Loucy (cell line): ENCODE measurements at regions not wholly inside any gene's neighbourhood (a gene's known extent, or its start where the extent isn't known, plus 50 kb on each side); places are given as distances from the start of the nearest gene placed in this dataset.

ENCODE experiments used
- H2AFZ ChIP-seq: fragments of 200-600 bp; sonication (generic); 2 replicates; pipeline ENCODE4 v1.6.0; 2016; ENCODE audit warnings: antibody characterized with exemption, mild to moderate bottlenecking, low read length, moderate library complexity
- H3F3A ChIP-seq: fragments of 200-600 bp; 2 replicates; pipeline ENCODE4 v1.6.0; 2016; ENCODE audit warnings: antibody characterized with exemption, low read depth, mild to moderate bottlenecking
- H3K27me3 ChIP-seq: fragments of 200-600 bp; sonication (generic); 2 replicates; pipeline ENCODE4 v1.6.1; 2014; ENCODE audit warnings: low read length, mild to moderate bottlenecking; ENCODE audit not compliant: insufficient read depth, poor library complexity, severe bottlenecking
- H3K36me3 ChIP-seq: fragments of 200-600 bp; sonication (generic); 2 replicates; pipeline ENCODE4 v1.6.1; 2016; ENCODE audit warnings: low read length; ENCODE audit not compliant: insufficient read depth
- H3K4me1 ChIP-seq: fragments of 200-600 bp; sonication (generic); 2 replicates; pipeline ENCODE4 v1.5.1; 2014; ENCODE audit warnings: low read length, mild to moderate bottlenecking; ENCODE audit not compliant: insufficient read depth, poor library complexity, severe bottlenecking
- H3K4me2 ChIP-seq: fragments of 200-600 bp; sonication (generic); 2 replicates; pipeline ENCODE4 v1.6.0; 2014; ENCODE audit warnings: antibody characterized with exemption, low read length, low read depth, mild to moderate bottlenecking; ENCODE audit not compliant: poor library complexity, severe bottlenecking
- H3K4me3 ChIP-seq: fragments of 200-600 bp; sonication (generic); 2 replicates; pipeline ENCODE4 v1.5.1; 2014; ENCODE audit warnings: low read length, mild to moderate bottlenecking, mixed read lengths; ENCODE audit not compliant: poor library complexity, severe bottlenecking
- H3K79me2 ChIP-seq: fragments of 200-600 bp; sonication (generic); 2 replicates; pipeline ENCODE4 v1.6.1; 2014; ENCODE audit warnings: low read length; ENCODE audit not compliant: insufficient read depth
- H3K9ac ChIP-seq: fragments of 200-600 bp; sonication (generic); 2 replicates; pipeline ENCODE4 v1.6.0; 2014; ENCODE audit warnings: mild to moderate bottlenecking, low read depth, low read length, moderate library complexity; ENCODE audit not compliant: poor library complexity, severe bottlenecking
- H3K9me2 ChIP-seq: fragments of 200-600 bp; sonication (generic); replicated peaks from 2 replicates; pipeline ENCODE4 v1.6.1; 2016; ENCODE audit warnings: low read depth, low read length, mixed read lengths
- H3K9me3 ChIP-seq: fragments of 200-600 bp; sonication (generic); 2 replicates; pipeline ENCODE4 v1.6.1; 2014; ENCODE audit warnings: mild to moderate bottlenecking, antibody characterized with exemption, low read length, low read depth; ENCODE audit not compliant: insufficient read depth
- H4K20me1 ChIP-seq: fragments of 200-600 bp; sonication (generic); 2 replicates; pipeline ENCODE4 v1.6.0; 2014; ENCODE audit warnings: antibody characterized with exemption, low read length, mild to moderate bottlenecking; ENCODE audit not compliant: insufficient read depth, poor library complexity, severe bottlenecking
- CTCF ChIP-seq: fragments of 200-600 bp; sonication (generic); conservative IDR thresholded peaks from 2 replicates; pipeline ENCODE4 v1.5.1; 2014; ENCODE audit warnings: mild to moderate bottlenecking, antibody characterized with exemption, low read length
- EZH2phosphoT487 ChIP-seq: fragments of 200-600 bp; IDR thresholded peaks from 2 replicates; pipeline ENCODE4 v1.6.1; 2018; ENCODE audit warnings: antibody characterized with exemption, mild to moderate bottlenecking, moderate library complexity, borderline replicate concordance

GRCh38 chr11:36933481-36933880 lies 335.4 kb upstream of the RAG2 start:
- TF ChIP-seq CTCF: no peak
- no peak for TF ChIP-seq EZH2phosphoT487
- H3K79me2 ChIP-seq: no peaks in the 10 kb centered on the region
- H3K4me1 ChIP-seq: no peaks in the 10 kb centered on the region
- H4K20me1 ChIP-seq: no peaks in the 10 kb centered on the region
- H3K27me3 ChIP-seq: no peaks in the 10 kb centered on the region
- no peak overlapping the region for H2AFZ ChIP-seq
- no peak overlapping the region for H3K4me2 ChIP-seq
- H3K9me2 ChIP-seq: no peaks in the 10 kb centered on the region
- no peaks in the 10 kb centered on the region for H3F3A ChIP-seq
- no peak overlapping the region for H3K4me3 ChIP-seq
- no peaks in the 10 kb centered on the region for H3K36me3 ChIP-seq
- no peaks in the 10 kb centered on the region for H3K9me3 ChIP-seq
- H3K9ac ChIP-seq: no peak overlapping the region

GRCh38 chr11:36931139-36931538 lies 333.1 kb upstream of the RAG2 start:
- Histone ChIP-seq H3K79me2 (no peaks in the 10 kb centered on the region), H3K4me1 (no peaks in the 10 kb centered on the region), H3F3A (no peaks in the 10 kb centered on the region), H3K9me2 (no peaks in the 10 kb centered on the region), H3K27me3 (no peaks in the 10 kb centered on the region), H2AFZ (no peak overlapping the region), H3K36me3 (no peaks in the 10 kb centered on the region), H3K9ac (no peak overlapping the region), H4K20me1 (no peaks in the 10 kb centered on the region), H3K9me3 (no peaks in the 10 kb centered on the region), H3K4me3 (no peak overlapping the region), H3K4me2 (no peak overlapping the region)
- no peak for TF ChIP-seq EZH2phosphoT487

- no peak for TF ChIP-seq CTCF
- no peak for TF ChIP-seq EZH2phosphoT487
- Histone ChIP-seq H3K4me1 (no peaks in the 10 kb centered on the region), H3K79me2 (no peaks in the 10 kb centered on the region), H3K27me3 (no peaks in the 10 kb centered on the region), H3F3A (no peaks in the 10 kb centered on the region), H3K4me3 (no peak overlapping the region), H3K36me3 (no peaks in the 10 kb centered on the region), H3K4me2 (no peak overlapping the region), H4K20me1 (no peaks in the 10 kb centered on the region), H3K9me3 (no peaks in the 10 kb centered on the region), H3K9me2 (no peaks in the 10 kb centered on the region), H3K9ac (no peak overlapping the region), H2AFZ (no peak overlapping the region)
Observed at GRCh38 chr11:36930256-36930655, 332.2 kb upstream of the RAG2 start.

- H3K27me3 ChIP-seq: no peaks in the 10 kb centered on the region
- H2AFZ ChIP-seq: no peak overlapping the region
- H3K4me3 ChIP-seq: no peak overlapping the region
- no peak for TF ChIP-seq CTCF
- TF ChIP-seq EZH2phosphoT487: no peak
- H3K9me2 ChIP-seq: no peaks in the 10 kb centered on the region
- H3K4me1 ChIP-seq: no peaks in the 10 kb centered on the region
- H3K4me2 ChIP-seq: no peak overlapping the region
- H3K9me3 ChIP-seq: no peaks in the 10 kb centered on the region
- no peaks in the 10 kb centered on the region for H4K20me1 ChIP-seq
- no peaks in the 10 kb centered on the region for H3K79me2 ChIP-seq
- no peaks in the 10 kb centered on the region for H3K36me3 ChIP-seq
- H3K9ac ChIP-seq: no peak overlapping the region
- H3F3A ChIP-seq: no peaks in the 10 kb centered on the region
Observed at GRCh38 chr11:36929401-36929800, 331.4 kb upstream of the RAG2 start.
